ENCODE measurements at regions not wholly inside any gene's neighbourhood (a gene's known extent, or its start where the extent isn't known, plus 50 kb on each side); places are given as distances from the start of the nearest gene placed in this dataset.

GRCh38 chr3:151611419-151611818 is 122.3 kb upstream of the AADACL2 start:
- no peak overlapping the region for H2AK5ac ChIP-seq (ENCODE audit: low read depth, low read length)
- H2BK12ac ChIP-seq (ENCODE audit: low read depth, low read length): no peak overlapping the region
- no peaks in the 10 kb centered on the region for H3K36me3 ChIP-seq (ENCODE audit: control insufficient read depth in 2 of 4, insufficient read depth in 4 of 4, low read length in 3 of 4)
- H3K56ac ChIP-seq (replicated peaks; ENCODE audit: insufficient read length, low read depth, low read length): no peak overlapping the region
- H3K4ac ChIP-seq (replicated peaks; ENCODE audit: insufficient read length, low read depth, low read length): no peak overlapping the region
- CTCF ChIA-PET (ENCODE audit: partially characterized antibody): no interaction called here
- no peak overlapping the region for H2BK15ac ChIP-seq (ENCODE audit: low read length)
- no peak overlapping the region for H3K9ac ChIP-seq (replicated peaks in 1 of 4; ENCODE audit: extremely low read depth in 1 of 4, low read depth in 3 of 4, low read length in 3 of 4)
- no peak for DNase-seq (ENCODE audit: low read depth in 1 of 2, low spot score in 2 of 2)
- no peak overlapping the region for H2AFZ ChIP-seq (ENCODE audit: low read length)
- 91% methylated on average over 3 of the region's 3 CpGs; no CpG with 5 or more reads in 1 of the 2 experiments for WGBS, 2 experiments (ENCODE audit: extremely low coverage in 1 of 2, insufficient coverage in 1 of 2, insufficient read length in 1 of 2, insufficient replicate concordance in 2 of 2, low coverage in 1 of 2, low lambda C conversion rate in 2 of 2, missing lambda C conversion rate in 1 of 2)
- no peak overlapping the region for H3K23ac ChIP-seq (ENCODE audit: insufficient read length)
- no peak for FAIRE-seq
- no peak overlapping the region for H3K4me3 ChIP-seq (ENCODE audit: extremely low read depth in 1 of 4, insufficient read depth in 2 of 4, low read depth in 3 of 4, low read length in 4 of 4)
- H4K91ac ChIP-seq (replicated peaks; ENCODE audit: insufficient read length, low read length): no peak overlapping the region
- POLR2A ChIA-PET (ENCODE audit: partially characterized antibody): no interaction called here
- no peak overlapping the region for H3K4me2 ChIP-seq (ENCODE audit: insufficient read depth in 1 of 2, low read depth in 2 of 2, low read length in 2 of 2)
- no peak overlapping the region for H3K18ac ChIP-seq (ENCODE audit: extremely low read depth, low read length)
- H4K5ac ChIP-seq (ENCODE audit: insufficient read length, low read depth, low read length): no peak overlapping the region
- no peaks in the 10 kb centered on the region for H3K79me1 ChIP-seq (ENCODE audit: low read depth, low read length)
- no peaks in the 10 kb centered on the region for H3K79me2 ChIP-seq (ENCODE audit: control insufficient read depth in 1 of 2, insufficient read depth in 2 of 2, low read length in 2 of 2)
- no peak overlapping the region for H4K8ac ChIP-seq (ENCODE audit: extremely low read depth, insufficient read depth, low read length)
- no peaks in the 10 kb centered on the region for H3K9me3 ChIP-seq (ENCODE audit: insufficient read depth in 2 of 2, low read depth in 1 of 2, low read length in 1 of 2)
- H3K27me3 ChIP-seq (replicated peaks in 1 of 4; ENCODE audit: control insufficient read depth in 3 of 4, extremely low read depth in 1 of 4, insufficient read depth in 3 of 4, low read length in 3 of 4): no peaks in the 10 kb centered on the region
- no peaks in the 10 kb centered on the region for H4K20me1 ChIP-seq (replicated peaks in 1 of 2; ENCODE audit: control insufficient read depth in 1 of 2, insufficient read depth in 2 of 2, low read length in 2 of 2)
- H3K23me2 ChIP-seq (ENCODE audit: low read depth, low read length): no peaks in the 10 kb centered on the region; the same call in 1 of the 2 replicates
- H2BK5ac ChIP-seq (ENCODE audit: low read depth, low read length): no peak overlapping the region
- no peak overlapping the region for H2BK120ac ChIP-seq (replicated peaks; ENCODE audit: low read depth, low read length)
- no peak overlapping the region for H3K27ac ChIP-seq (ENCODE audit: low read depth, low read length)
- no peak overlapping the region for H2BK20ac ChIP-seq (ENCODE audit: low read length)
- H3K14ac ChIP-seq (ENCODE audit: insufficient read length): no peak overlapping the region
- H3K4me1 ChIP-seq (replicated peaks in 1 of 4; ENCODE audit: control insufficient read depth in 3 of 4, insufficient read depth in 4 of 4, low read length in 3 of 4): no peaks in the 10 kb centered on the region
- TF ChIP-seq EZH2 (IDR thresholded peaks at IDR 0.05; ENCODE audit: low read depth, low read length, severe bottlenecking) (no peak), CBX5 (IDR thresholded peaks at IDR 0.05; ENCODE audit: low read depth, low read length) (no peak), YY1 (IDR thresholded peaks at IDR 0.05; ENCODE audit: low read depth, low read length) (no peak), RNF2 (IDR thresholded peaks at IDR 0.05; ENCODE audit: borderline replicate concordance, low read depth, low read length, missing control alignments, poor library complexity, severe bottlenecking) (no peak), KDM5A (IDR thresholded peaks at IDR 0.05; ENCODE audit: low read length) (no peak), BCL11A (IDR thresholded peaks at IDR 0.05; ENCODE audit: low read depth in 2 of 2, low read length in 2 of 2) (no peak), KDM1A (IDR thresholded peaks at IDR 0.05; ENCODE audit: borderline replicate concordance, low read length) (no peak), TEAD4 (IDR thresholded peaks at IDR 0.05; ENCODE audit: low read depth, low read length) (no peak), PHF8 (conservative IDR thresholded peaks at IDR 0.05; ENCODE audit: low read depth, low read length) (no peak), EP300 (IDR thresholded peaks at IDR 0.05; ENCODE audit: borderline replicate concordance in 1 of 2, low read depth in 2 of 2, low read length in 2 of 2) (no peak), JUN (IDR thresholded peaks at IDR 0.05; ENCODE audit: low read depth, low read length) (no peak), CBX8 (IDR thresholded peaks at IDR 0.05; ENCODE audit: borderline replicate concordance, low read depth, low read length) (no peak), EGR1 (IDR thresholded peaks at IDR 0.05; ENCODE audit: borderline replicate concordance, low read depth, low read length) (no peak), CTBP2 (IDR thresholded peaks at IDR 0.05; ENCODE audit: borderline replicate concordance, insufficient read depth, insufficient read length, low read length) (no peak), SIRT6 (IDR thresholded peaks at IDR 0.05; ENCODE audit: low read length) (no peak)
